ENCODE measurements at regions not wholly inside any gene's neighbourhood (a gene's known extent, or its start where the extent isn't known, plus 50 kb on each side); places are given as distances from the start of the nearest gene placed in this dataset.
A peak's percentile ranks its signal among the peaks of the same experiment; 100 is the strongest.

GRCh38 chr2:221216636-221217035 is 355.5 kb downstream of the EPHA4 start:
- no peaks in the 10 kb centered on the region for H3K9me3 ChIP-seq (ENCODE audit: low read depth, low read length)
- no peak overlapping the region for H3K4me3 ChIP-seq (ENCODE audit: insufficient read depth, low read length)
- H3K4me2 ChIP-seq (ENCODE audit: insufficient read depth, low read length): no peak overlapping the region
- no peaks in the 10 kb centered on the region for H3K36me3 ChIP-seq (ENCODE audit: insufficient read depth, low read length)
- no peaks in the 10 kb centered on the region for H3K4me1 ChIP-seq (ENCODE audit: insufficient read depth, low read length)
- no peak overlapping the region for H2AFZ ChIP-seq (ENCODE audit: low read length)
- H4K20me1 ChIP-seq (ENCODE audit: insufficient read depth, low read length): no peaks in the 10 kb centered on the region
- H3K27ac ChIP-seq (ENCODE audit: low read depth, low read length): no peak overlapping the region
- TF ChIP-seq CTCF (IDR thresholded peaks at IDR 0.05; ENCODE audit: extremely low read depth, low read depth, low read length): no peak
- H3K27me3 ChIP-seq (ENCODE audit: insufficient read depth, low read length): no peaks in the 10 kb centered on the region
- no peaks in the 10 kb centered on the region for H3K79me2 ChIP-seq (ENCODE audit: insufficient read depth, low read length)
- peak; percentile 25 for DNase-seq (ENCODE audit: insufficient read length, low spot score, missing footprints)

- Histone ChIP-seq H4K20me1 (ENCODE audit: insufficient read depth, low read length) (no peaks in the 10 kb centered on the region), H2AFZ (ENCODE audit: low read length) (no peak overlapping the region), H3K36me3 (ENCODE audit: insufficient read depth, low read length) (no peaks in the 10 kb centered on the region), H3K4me2 (ENCODE audit: insufficient read depth, low read length) (no peak overlapping the region), H3K27ac (ENCODE audit: low read depth, low read length) (no peak overlapping the region), H3K4me3 (ENCODE audit: insufficient read depth, low read length) (no peak overlapping the region), H3K4me1 (ENCODE audit: insufficient read depth, low read length) (no peaks in the 10 kb centered on the region), H3K9me3 (ENCODE audit: low read depth, low read length) (no peaks in the 10 kb centered on the region), H3K79me2 (ENCODE audit: insufficient read depth, low read length) (no peaks in the 10 kb centered on the region), H3K27me3 (ENCODE audit: insufficient read depth, low read length) (no peaks in the 10 kb centered on the region)
- DNase-seq (ENCODE audit: insufficient read length, low spot score, missing footprints): no peak
- no peak for TF ChIP-seq CTCF (IDR thresholded peaks at IDR 0.05; ENCODE audit: extremely low read depth, low read depth, low read length)
Measured at GRCh38 chr2:221225752-221226151, 346.4 kb downstream of the EPHA4 start.

DNA sequence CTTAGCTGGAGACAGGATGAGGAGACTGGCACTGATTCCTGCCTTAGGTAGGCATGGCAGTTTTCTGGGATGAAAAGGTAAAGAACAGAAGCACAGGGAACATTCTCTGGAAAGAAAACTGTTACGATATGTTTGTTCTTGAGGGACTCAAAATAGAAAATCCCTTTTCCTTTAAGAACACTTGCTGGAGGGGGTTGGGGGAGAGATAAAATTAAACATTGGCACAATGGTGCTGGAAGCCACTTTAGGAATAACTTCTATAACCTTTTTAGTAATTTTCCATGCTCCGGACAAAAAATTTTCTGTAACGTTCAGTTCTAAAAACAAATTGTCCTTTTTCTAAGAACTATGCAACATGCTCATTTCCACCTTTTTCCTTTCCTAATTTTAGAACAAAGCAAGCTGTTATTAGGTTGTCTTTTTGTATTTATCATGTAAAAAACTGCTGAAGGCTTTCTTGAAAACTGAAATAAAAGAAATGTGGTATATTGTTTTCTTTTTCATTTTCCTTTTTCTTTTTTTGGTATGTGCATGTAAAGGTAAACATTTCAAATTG is 343.8 kb downstream of the EPHA4 start:
- Histone ChIP-seq H4K20me1 (ENCODE audit: insufficient read depth, low read length) (no peaks in the 10 kb centered on the region), H3K4me3 (ENCODE audit: insufficient read depth, low read length) (no peak overlapping the region), H3K36me3 (ENCODE audit: insufficient read depth, low read length) (no peaks in the 10 kb centered on the region), H3K4me1 (ENCODE audit: insufficient read depth, low read length) (no peaks in the 10 kb centered on the region), H3K27ac (ENCODE audit: low read depth, low read length) (no peak overlapping the region), H2AFZ (ENCODE audit: low read length) (no peak overlapping the region), H3K27me3 (ENCODE audit: insufficient read depth, low read length) (no peaks in the 10 kb centered on the region), H3K9me3 (ENCODE audit: low read depth, low read length) (no peaks in the 10 kb centered on the region), H3K4me2 (ENCODE audit: insufficient read depth, low read length) (no peak overlapping the region), H3K79me2 (ENCODE audit: insufficient read depth, low read length) (no peaks in the 10 kb centered on the region)
- no peak for TF ChIP-seq CTCF (IDR thresholded peaks at IDR 0.05; ENCODE audit: extremely low read depth, low read depth, low read length)
- DNase-seq (ENCODE audit: insufficient read length, low spot score, missing footprints): no peak

DNA sequence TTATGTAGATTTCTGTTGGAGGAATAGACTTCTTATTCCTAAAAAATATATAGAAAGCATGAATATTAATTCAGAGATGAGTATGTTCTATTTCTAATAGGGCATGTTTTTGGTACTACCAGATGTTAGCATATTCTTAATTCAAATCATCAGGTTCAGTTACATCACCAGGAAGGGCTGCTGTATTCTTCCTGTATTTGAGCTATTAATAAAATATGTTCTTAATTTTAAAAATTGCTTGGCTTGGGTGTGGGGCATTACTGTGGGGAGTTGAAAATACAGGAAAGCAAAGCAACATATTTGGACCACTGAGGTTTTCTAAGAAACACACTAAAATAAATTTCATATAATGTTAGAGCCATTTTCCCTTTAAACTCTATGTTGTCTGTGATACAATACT is 343.0 kb downstream of the EPHA4 start:
- Histone ChIP-seq H3K4me2 (ENCODE audit: insufficient read depth, low read length) (no peak overlapping the region), H2AFZ (ENCODE audit: low read length) (no peak overlapping the region), H3K4me1 (ENCODE audit: insufficient read depth, low read length) (no peaks in the 10 kb centered on the region), H3K36me3 (ENCODE audit: insufficient read depth, low read length) (no peaks in the 10 kb centered on the region), H3K4me3 (ENCODE audit: insufficient read depth, low read length) (no peak overlapping the region), H3K27ac (ENCODE audit: low read depth, low read length) (no peak overlapping the region), H4K20me1 (ENCODE audit: insufficient read depth, low read length) (no peaks in the 10 kb centered on the region), H3K79me2 (ENCODE audit: insufficient read depth, low read length) (no peaks in the 10 kb centered on the region), H3K9me3 (ENCODE audit: low read depth, low read length) (no peaks in the 10 kb centered on the region), H3K27me3 (ENCODE audit: insufficient read depth, low read length) (no peaks in the 10 kb centered on the region)
- no peak for TF ChIP-seq CTCF (IDR thresholded peaks at IDR 0.05; ENCODE audit: extremely low read depth, low read depth, low read length)
- no peak for DNase-seq (ENCODE audit: insufficient read length, low spot score, missing footprints)
